ENCODE measurements at regions not wholly inside any gene's neighbourhood (a gene's known extent, or its start where the extent isn't known, plus 50 kb on each side); places are given as distances from the start of the nearest gene placed in this dataset.
"Not testable (repeated sequence)": the region's sequence is repeated elsewhere in the genome, so short reads cannot be mapped to it uniquely, and the experiment has no call there.

GRCh38 chr1:119191325-119191724 lies 50.9 kb upstream of the WARS2 start:
- no peak for DNase-seq

DNA sequence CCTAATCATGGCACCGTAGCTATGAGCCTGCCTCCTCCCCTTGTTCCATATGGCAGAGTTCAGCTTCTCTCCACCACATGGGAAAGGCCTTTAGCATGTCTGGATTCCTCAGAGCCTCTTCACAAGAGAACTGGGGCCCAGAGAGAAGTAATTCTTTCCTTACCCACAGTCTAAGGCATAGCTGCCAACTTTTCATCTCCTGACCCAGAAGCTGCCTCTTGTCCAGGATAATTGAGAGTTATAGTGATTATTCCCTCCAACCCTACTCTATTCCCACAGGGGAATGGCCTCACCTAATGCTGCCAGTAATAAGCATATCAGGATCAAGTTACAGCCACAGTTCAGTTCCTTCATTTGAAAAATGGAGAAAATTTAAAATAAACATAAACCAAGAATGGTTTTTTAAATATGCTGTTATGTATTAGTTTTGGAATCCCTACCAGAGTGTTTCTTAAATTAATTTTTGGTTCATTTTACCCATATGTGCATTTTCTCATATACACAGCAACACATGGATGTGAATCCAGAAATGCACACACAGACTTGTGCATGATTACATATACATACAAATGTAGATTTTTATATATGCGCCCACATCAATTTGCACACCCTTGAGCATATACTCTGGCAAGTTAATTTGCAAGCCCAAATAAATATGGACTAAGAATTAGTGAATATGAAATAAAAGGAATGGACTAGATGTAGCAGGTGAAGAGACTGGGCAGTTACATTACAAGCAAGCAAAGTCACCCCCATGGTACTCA lies 63.9 kb upstream of the WARS2 start:
- no peak for DNase-seq

DNA sequence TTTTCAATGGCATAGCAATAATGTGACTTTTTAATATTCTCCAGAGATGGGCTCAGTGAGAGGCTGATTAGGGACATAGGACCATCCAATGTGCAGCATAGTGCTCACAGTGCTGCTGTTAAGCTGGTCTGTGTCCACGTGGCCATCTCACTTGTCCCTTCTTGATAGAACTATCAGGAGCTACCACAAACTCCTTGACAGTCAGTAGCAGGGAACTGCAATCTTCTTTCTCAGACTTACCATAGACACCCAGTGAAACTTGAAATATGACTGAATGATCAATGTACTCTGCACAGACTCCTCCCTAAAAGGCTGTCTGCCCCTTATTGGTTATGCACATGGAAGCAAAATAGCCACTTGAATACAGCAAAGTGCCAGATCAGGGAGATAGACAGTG lies 64.5 kb upstream of the WARS2 start:
- DNase-seq: no peak

DNA sequence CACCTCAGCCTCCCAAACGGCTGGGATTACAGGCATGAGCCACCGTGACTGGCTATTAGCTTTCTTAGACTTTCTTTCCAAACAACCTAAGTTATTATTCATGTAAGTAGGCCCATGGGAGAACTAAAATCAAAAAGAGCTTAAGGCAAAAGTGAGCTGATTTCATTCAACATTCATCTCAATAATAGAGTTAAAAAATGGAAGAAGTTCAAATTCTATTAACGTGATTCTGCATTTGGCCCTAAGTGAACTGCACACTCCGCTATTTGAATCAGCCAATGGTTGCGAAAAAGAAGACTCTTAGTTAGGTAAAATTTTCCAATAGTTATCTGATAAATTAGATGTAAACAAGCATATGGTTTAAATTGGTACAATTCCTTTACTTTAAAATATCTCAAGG lies 68.6 kb upstream of the WARS2 start:
- no peak for DNase-seq

GRCh38 chr1:119209596-119210295 lies 69.3 kb upstream of the WARS2 start:
- no peak for DNase-seq

GRCh38 chr1:119210296-119210649 lies 69.8 kb upstream of the WARS2 start:
- DNase-seq: no peak

GRCh38 chr1:119213213-119213612 lies 72.8 kb upstream of the WARS2 start:
- not testable (repeated sequence) for DNase-seq

DNA sequence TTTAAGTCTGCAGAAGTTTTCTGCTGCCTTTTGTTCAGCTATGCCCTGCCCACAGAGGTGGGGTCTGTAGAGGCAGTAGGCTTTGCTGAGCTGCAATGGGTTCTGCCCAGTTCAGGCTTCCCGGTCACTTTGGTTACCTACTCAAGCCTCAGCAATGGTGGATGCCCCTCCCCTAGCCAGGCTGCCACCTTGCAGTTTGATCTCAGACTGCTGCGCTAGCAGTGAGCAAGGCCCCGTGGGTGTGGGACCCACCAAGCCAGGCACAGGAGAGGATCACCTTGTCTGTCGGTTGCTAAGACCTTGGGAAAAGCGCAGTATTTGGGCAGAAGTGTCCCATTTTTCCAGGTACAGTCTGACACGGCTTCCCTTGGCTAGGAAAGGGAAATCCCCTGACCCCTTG lies 74.5 kb upstream of the WARS2 start:
- DNase-seq: not testable (repeated sequence)

GRCh38 chr1:119217309-119217828 lies 76.9 kb upstream of the WARS2 start:
- DNase-seq: no peak

- no peak for DNase-seq
Observed at GRCh38 chr1:119219711-119220110, 79.3 kb upstream of the WARS2 start.

DNA sequence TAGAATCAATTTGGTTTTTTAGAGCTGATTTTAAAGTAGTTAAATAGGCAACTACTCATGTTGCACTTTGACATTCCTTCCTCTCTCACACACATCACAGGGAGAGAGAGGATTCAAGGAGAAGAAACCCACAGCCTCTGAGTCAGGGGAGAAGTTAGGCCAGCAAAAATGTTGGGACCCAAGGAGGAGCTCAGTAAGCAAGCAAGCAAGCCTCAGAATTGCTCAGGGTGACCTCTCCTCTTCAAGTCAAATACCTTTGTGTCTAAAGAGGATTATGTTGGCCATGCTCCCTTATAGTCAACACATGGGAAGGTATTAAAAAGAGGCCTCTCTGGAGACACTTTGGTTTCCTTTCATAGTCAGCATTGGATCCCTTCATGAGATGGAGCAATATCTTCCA lies 80.5 kb upstream of the WARS2 start:
- no peak for DNase-seq

DNA sequence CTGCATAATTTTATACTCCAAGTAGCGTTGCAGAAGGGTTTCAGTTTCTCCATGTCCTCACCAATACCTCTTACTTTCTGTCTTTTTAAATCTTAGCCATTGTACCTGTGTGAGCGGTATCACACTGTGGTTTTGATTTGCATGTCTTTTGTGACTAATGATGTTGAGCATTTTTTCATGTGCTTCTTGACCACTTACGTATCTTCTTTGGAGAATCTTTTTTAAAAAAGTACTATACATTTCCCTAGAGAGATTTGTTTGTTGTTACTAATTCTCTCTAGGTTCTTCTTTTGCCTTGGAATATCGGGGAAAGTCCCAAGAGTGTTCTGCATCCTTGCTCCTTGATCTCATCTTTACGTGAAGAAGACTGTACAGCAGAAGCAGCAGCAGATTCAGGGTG lies 81.8 kb upstream of the WARS2 start:
- no peak for DNase-seq

- DNase-seq: no peak
Observed at GRCh38 chr1:119225265-119225664, 84.8 kb upstream of the WARS2 start.

DNA sequence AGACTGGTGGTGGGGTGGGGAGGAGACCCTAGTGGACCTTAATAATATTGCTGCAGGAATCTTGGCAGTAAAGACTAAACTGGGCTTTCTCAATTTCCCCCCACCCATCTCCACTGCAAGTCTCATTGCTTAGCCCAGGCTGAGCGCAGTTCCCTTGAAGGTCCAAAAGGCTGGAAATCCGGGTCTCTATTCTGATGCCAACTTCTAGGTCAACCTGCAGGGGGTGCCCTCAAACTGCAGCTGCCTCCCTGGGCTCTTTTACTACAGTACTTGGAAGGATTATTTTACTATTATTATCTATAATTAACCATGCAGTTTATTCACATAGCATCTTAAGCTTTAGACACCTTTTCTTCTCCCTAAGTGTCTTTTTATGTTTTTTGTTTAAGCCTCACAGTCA lies 85.4 kb upstream of the WARS2 start:
- no peak for DNase-seq

GRCh38 chr1:119226321-119226720 lies 85.9 kb upstream of the WARS2 start:
- DNase-seq: no peak

GRCh38 chr1:119226913-119227312 lies 86.5 kb upstream of the WARS2 start:
- no peak for DNase-seq

DNA sequence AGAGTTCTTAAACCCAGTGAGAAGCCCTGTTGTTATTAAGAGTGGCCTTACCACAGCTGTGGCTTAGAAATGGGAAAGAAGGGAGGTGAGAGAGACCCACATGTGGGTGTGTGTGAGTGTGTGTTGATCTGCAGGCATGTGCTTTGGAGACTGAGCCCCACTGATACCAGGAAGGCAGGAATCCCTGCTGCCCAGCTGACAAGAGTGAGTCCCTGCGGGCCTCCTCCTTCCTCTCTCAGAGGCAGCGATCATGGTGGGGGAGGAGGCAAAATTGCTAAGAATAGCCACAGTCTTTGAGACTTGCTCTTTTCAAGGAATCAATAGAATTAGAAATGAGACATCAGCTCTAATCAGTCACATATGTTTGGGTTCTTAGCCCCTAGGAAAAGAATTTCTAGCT lies 87.0 kb upstream of the WARS2 start:
- DNase-seq: no peak

GRCh38 chr1:119228335-119229080 lies 88.1 kb upstream of the WARS2 start:
- DNase-seq: no peak

DNA sequence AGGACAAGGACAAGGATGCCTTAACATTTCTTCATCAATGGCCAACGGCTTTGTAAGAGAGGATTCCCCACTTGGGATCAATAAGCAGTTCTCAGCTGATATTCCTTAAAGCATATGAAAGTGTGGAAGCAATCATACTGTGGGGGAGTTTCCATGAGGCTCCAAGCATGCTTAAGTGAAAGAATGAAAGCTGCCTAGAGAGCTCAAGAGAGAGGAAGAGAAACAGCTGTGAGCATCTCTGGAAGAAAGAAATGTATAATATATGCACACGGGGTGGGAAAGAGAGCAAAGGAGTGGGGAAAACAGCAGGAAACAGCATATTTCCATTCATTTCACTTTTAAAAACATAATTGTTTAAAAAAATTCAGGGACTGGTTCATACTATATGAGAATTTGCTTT lies 94.7 kb upstream of the WARS2 start:
- DNase-seq: no peak

DNA sequence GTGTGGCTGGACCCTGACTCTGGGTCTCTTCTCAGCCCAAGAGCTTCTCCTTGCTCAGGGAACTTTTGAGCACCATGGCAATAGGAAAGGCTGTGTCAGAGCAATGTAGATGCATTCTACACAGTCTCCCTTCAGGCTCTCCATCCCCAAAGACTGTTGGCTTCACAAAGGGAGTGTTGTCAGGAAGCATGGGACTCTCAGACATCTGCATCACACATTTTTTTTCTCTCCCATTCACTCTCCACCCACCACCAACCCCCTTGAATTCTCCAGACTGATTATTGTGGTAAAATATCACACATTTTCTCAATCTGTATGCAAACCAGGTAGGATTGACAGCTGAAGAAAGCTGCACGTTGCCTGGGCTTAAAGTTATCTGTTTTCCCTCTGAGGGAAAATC lies 105.4 kb upstream of the WARS2 start:
- no peak for DNase-seq

- DNase-seq: no peak
Observed at GRCh38 chr1:119249283-119249682, 108.8 kb upstream of the WARS2 start.

DNA sequence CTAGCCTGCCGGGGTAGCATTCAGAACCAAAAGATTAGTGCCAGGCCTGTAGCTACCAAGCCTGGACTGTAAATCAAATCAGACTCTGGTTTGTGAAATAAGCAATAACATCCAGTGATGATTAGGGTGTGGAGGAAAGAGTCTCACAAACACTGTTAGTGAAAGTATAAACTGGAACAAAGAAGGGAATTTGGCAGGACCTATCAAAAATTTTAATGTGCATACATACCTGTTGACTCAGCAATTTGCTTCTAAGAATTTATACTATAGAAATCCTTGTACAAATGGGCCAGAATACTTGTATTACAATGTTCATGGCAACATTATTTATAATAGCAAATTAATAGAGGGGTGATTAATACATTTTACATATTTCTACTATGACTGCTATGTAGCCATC lies 109.8 kb upstream of the WARS2 start:
- DNase-seq: no peak

DNA sequence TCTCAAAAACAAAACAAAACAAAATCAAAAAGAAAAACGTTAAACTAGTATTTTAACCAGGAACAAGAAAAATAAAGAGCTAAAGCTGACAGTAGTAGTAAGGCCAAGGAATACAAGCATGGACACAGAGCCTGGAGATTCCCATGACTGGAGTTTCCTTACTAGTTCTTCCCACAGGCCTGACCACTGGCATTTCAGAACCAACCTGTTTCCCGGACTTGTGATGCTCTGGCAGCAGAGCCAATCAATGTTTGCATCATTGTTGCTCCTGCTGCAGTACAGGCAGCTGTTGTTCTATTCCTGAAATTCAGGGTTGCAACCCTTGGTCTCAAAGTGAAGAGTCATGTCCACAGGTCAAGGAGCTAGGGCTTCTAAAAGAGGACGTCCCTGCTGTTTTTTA lies 111.3 kb upstream of the WARS2 start:
- no peak for DNase-seq

- no peak for DNase-seq
Observed at GRCh38 chr1:119253366-119253765, 112.9 kb upstream of the WARS2 start.

Data from inflammatory macrophage treated with lipopolysaccharide for 1 hour (primary cell).